ENCODE measurements at regions not wholly inside any gene's neighbourhood (a gene's known extent, or its start where the extent isn't known, plus 50 kb on each side); places are given as distances from the start of the nearest gene placed in this dataset.
"Not testable (repeated sequence)": the region's sequence is repeated elsewhere in the genome, so short reads cannot be mapped to it uniquely, and the experiment has no call there.

DNA sequence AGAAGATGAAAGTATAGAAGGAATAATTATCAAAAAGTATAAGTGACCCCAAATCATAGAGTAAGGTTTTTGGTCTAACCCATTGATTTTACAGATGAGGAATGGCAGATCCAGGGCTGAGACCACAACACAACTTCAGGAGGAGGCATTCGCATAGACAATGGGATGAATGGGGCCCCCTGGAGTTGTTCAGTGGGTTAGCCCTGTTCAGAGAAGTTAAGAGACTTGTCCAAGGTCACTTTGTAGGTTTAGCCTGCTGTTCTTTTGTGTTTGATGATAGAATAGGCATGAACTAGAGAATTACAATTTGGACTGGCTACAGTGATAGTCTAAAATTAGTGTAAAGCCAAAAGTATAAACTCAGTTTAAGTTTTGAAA lies 233.9 kb downstream of the KCNRG start:
- TF ChIP-seq, protein P1, sequence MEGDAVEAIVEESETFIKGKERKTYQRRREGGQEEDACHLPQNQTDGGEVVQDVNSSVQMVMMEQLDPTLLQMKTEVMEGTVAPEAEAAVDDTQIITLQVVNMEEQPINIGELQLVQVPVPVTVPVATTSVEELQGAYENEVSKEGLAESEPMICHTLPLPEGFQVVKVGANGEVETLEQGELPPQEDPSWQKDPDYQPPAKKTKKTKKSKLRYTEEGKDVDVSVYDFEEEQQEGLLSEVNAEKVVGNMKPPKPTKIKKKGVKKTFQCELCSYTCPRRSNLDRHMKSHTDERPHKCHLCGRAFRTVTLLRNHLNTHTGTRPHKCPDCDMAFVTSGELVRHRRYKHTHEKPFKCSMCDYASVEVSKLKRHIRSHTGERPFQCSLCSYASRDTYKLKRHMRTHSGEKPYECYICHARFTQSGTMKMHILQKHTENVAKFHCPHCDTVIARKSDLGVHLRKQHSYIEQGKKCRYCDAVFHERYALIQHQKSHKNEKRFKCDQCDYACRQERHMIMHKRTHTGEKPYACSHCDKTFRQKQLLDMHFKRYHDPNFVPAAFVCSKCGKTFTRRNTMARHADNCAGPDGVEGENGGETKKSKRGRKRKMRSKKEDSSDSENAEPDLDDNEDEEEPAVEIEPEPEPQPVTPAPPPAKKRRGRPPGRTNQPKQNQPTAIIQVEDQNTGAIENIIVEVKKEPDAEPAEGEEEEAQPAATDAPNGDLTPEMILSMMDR (conservative IDR thresholded peaks at IDR 0.05; ENCODE audit: low read depth, low read length), result no peak
- TF ChIP-seq EZH2 (IDR thresholded peaks at IDR 0.05; ENCODE audit: borderline replicate concordance, low read depth, low read length, poor library complexity, severe bottlenecking), result no peak
- intact Hi-C loops (cut with micrococcal nuclease; ENCODE audit: unreplicated experiment), result no loop called here
- CTCF ChIA-PET, result no interaction called here
- H3K4me3 ChIP-seq (ENCODE audit: low read depth, low read length, poor library complexity, severe bottlenecking), result no peak overlapping the region
- H3K27me3 ChIP-seq (replicated peaks; ENCODE audit: insufficient read depth, low read depth, low read length, poor library complexity), result no peaks in the 10 kb centered on the region
- no peaks in the 10 kb centered on the region for H3K36me3 ChIP-seq (ENCODE audit: insufficient read depth, low read length, poor library complexity, severe bottlenecking)
- H3K9me3 ChIP-seq (ENCODE audit: low read depth, low read length, poor library complexity, severe bottlenecking), result no peaks in the 10 kb centered on the region
- DNase-seq (ENCODE audit: low spot score), result no peak
- H3K4me1 ChIP-seq (ENCODE audit: insufficient read depth, low read length, poor library complexity, severe bottlenecking), result no peaks in the 10 kb centered on the region
- BruUV-seq (replicated peaks), result no TSS peak
- H3K27ac ChIP-seq (ENCODE audit: low read depth, low read length, poor library complexity, severe bottlenecking), result no peak overlapping the region
- POLR2A ChIA-PET (ENCODE audit: low non-redundant PET), result no interaction called here

DNA sequence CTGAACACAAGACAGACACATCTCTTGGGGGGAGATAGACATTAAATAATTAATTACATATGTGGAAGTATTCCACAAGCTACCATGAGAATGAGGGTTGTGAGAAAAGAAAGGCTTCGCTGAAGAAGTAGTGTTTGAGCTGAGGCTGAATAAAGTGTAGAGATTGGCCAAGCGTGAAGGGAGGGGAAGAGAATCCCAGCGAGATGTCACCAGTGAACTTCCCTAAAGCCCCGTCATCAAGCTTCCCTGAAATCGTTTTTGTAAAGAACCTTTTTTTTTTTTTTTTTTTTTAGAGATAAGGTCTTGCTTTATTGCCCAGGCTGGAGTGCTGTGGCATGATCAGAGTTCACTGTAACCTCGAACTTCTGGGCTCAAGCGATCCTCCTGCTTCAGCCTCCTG lies 235.2 kb downstream of the KCNRG start:
- TF ChIP-seq EZH2 (IDR thresholded peaks at IDR 0.05; ENCODE audit: borderline replicate concordance, low read depth, low read length, poor library complexity, severe bottlenecking), result no peak
- TF ChIP-seq, protein P1 (conservative IDR thresholded peaks at IDR 0.05; ENCODE audit: low read depth, low read length), result no peak
- no peaks in the 10 kb centered on the region for H3K4me1 ChIP-seq (ENCODE audit: insufficient read depth, low read length, poor library complexity, severe bottlenecking)
- H3K9me3 ChIP-seq (ENCODE audit: low read depth, low read length, poor library complexity, severe bottlenecking), result no peaks in the 10 kb centered on the region
- BruUV-seq (replicated peaks), result no TSS peak
- H3K27ac ChIP-seq (ENCODE audit: low read depth, low read length, poor library complexity, severe bottlenecking), result no peak overlapping the region
- CTCF ChIA-PET, result no interaction called here
- POLR2A ChIA-PET (ENCODE audit: low non-redundant PET), result no interaction called here
- H3K36me3 ChIP-seq (ENCODE audit: insufficient read depth, low read length, poor library complexity, severe bottlenecking), result no peaks in the 10 kb centered on the region
- DNase-seq (ENCODE audit: low spot score), result no peak
- H3K27me3 ChIP-seq (replicated peaks; ENCODE audit: insufficient read depth, low read depth, low read length, poor library complexity), result no peaks in the 10 kb centered on the region
- intact Hi-C loops (cut with micrococcal nuclease; ENCODE audit: unreplicated experiment), result no loop called here
- H3K4me3 ChIP-seq (ENCODE audit: low read depth, low read length, poor library complexity, severe bottlenecking), result no peak overlapping the region

DNA sequence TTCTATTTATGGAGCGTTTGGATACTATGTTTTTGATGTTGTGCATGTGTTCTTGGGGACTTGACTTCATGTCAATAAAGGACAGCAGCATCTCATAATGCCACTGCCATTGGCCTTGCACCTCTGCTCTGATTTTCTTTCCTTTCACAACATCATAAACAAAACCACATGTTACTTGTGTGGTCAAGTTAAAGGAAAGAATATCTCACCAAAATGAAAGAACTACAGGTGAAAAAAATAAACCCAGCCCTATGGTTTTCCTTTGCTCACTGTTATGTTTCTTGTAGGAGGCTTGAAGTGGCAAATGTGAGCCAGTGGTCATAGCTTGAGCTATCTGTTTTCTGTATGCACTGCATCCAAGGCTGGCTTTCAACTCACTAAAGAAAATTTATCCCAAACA lies 240.4 kb downstream of the KCNRG start:
- POLR2A ChIA-PET (ENCODE audit: low non-redundant PET), result no interaction called here
- DNase-seq (ENCODE audit: low spot score), result no peak
- H3K4me1 ChIP-seq (ENCODE audit: insufficient read depth, low read length, poor library complexity, severe bottlenecking), result no peaks in the 10 kb centered on the region
- H3K36me3 ChIP-seq (ENCODE audit: insufficient read depth, low read length, poor library complexity, severe bottlenecking), result no peaks in the 10 kb centered on the region
- BruUV-seq (replicated peaks), result no TSS peak
- no peak overlapping the region for H3K4me3 ChIP-seq (ENCODE audit: low read depth, low read length, poor library complexity, severe bottlenecking)
- intact Hi-C loops (cut with micrococcal nuclease; ENCODE audit: unreplicated experiment), result no loop called here
- no peak for TF ChIP-seq EZH2 (IDR thresholded peaks at IDR 0.05; ENCODE audit: borderline replicate concordance, low read depth, low read length, poor library complexity, severe bottlenecking)
- TF ChIP-seq, protein P1 (conservative IDR thresholded peaks at IDR 0.05; ENCODE audit: low read depth, low read length), result no peak
- no peaks in the 10 kb centered on the region for H3K9me3 ChIP-seq (ENCODE audit: low read depth, low read length, poor library complexity, severe bottlenecking)
- no peak overlapping the region for H3K27ac ChIP-seq (ENCODE audit: low read depth, low read length, poor library complexity, severe bottlenecking)
- CTCF ChIA-PET, result no interaction called here
- H3K27me3 ChIP-seq (replicated peaks; ENCODE audit: insufficient read depth, low read depth, low read length, poor library complexity), result no peaks in the 10 kb centered on the region

DNA sequence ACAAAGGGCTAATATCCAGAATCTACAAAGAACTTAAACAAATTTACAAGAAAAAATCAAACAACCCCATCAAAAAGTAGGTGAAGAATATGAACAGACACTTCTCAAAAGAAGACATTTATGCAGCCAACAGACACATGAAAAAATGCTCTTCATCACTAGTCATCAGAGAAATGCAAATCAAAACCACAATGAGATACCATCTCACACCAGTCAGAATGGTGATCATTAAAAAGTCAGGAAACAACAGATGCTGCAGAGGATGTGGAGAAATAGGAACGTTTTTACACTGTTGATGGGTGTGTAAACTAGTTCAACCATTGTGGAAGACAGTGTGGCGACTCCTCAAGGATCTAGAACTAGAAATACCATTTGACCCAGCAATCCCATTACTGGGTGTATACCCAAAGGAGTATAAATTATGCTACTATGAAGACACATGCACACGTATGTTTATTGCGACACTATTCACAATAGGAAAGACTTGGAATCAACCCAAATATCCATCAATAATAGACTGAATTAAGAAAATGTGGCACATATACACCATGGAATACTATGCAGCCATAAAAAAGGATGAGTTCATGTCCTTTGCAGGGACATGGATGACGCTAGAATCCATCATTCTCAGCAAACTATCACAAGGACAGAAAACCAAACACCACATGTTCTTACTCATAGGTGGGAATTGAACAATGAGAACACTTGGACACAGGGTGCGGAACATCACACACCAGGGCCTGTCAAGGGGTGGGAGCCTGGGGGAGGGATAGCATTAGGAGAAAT lies 241.5 kb downstream of the KCNRG start:
- intact Hi-C loops (cut with micrococcal nuclease; ENCODE audit: unreplicated experiment); H3K27ac ChIP-seq (ENCODE audit: low read depth, low read length, poor library complexity, severe bottlenecking); BruUV-seq (replicated peaks); CTCF ChIA-PET; H3K9me3 ChIP-seq (ENCODE audit: low read depth, low read length, poor library complexity, severe bottlenecking); H3K27me3 ChIP-seq (replicated peaks; ENCODE audit: insufficient read depth, low read depth, low read length, poor library complexity); H3K4me3 ChIP-seq (ENCODE audit: low read depth, low read length, poor library complexity, severe bottlenecking); H3K36me3 ChIP-seq (ENCODE audit: insufficient read depth, low read length, poor library complexity, severe bottlenecking); DNase-seq (ENCODE audit: low spot score); POLR2A ChIA-PET (ENCODE audit: low non-redundant PET); H3K4me1 ChIP-seq (ENCODE audit: insufficient read depth, low read length, poor library complexity, severe bottlenecking): not testable (repeated sequence)
